GM10248 (cell line): ENCODE measurements at regions not wholly inside any gene's neighbourhood (a gene's known extent, or its start where the extent isn't known, plus 50 kb on each side); places are given as distances from the start of the nearest gene placed in this dataset.

Source experiments
- CTCF ChIA-PET: fragments of 300-600 bp; sonication (Branson Sonifier 250); formaldehyde crosslinking; extraction: SDS; loops from one replicate; lab custom pipeline; 2021; ENCODE audit warnings: antibody characterized with exemption; lab: Yijun Ruan, JAX
- POLR2A ChIA-PET: fragments of 350-650 bp; sonication (Branson Sonifier 250); formaldehyde crosslinking; extraction: SDS; loops from one replicate; lab custom pipeline; 2020; ENCODE audit warnings: antibody characterized with exemption; lab: Yijun Ruan, JAX
- DNase-seq: peaks from one replicate; pipeline ENCODE4 v3.0.0; 2012; ENCODE audit errors: extremely low spot score
- TF ChIP-seq, protein P1 (sequence below): IDR thresholded peaks from 2 replicates; pipeline ENCODE4 v1.5.1; 2012; ENCODE audit warnings: mild to moderate bottlenecking, low read depth; ENCODE audit errors: extremely low read depth, missing control alignments, control extremely low read depth

DNA sequence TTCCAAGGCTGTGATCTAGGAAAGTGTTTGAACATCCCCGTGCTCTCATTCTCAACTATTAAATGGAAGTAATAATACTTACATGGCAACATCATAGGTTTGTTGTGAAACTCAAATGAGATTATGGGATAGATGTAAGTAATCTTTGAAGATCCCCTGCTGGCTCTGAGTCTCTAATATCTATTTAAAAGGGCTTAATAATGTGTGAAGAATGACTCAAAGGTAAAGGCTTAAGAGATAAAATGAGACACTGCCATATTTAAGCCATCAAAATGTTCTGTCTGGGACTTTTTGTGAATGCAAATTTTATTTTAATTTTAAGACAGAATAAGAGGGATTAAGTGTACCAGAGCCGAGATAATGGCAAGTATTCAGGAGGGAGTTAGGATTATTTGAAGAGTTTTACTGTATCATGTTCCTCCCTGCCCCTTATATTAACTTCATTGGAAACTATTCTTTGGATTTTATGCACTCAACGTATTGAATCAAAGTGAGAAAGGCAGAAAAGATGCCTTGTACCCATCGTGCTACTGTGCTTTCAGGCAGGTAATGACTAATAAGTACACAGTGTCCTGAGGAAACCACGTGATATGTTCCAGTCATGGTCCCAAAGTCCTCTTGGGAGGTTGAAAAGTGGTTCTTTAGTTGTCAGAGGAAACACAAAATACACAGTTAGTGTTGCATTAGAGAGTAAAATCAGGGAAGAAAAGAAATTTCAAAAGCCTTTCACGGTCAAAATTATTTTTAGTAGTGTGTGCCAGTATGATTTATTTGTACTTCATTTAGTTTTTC lies 192.4 kb downstream of the RBM46 start:
- ChIA-PET POLR2A (no interaction called here), CTCF (no interaction called here)
- TF ChIP-seq, protein P1, sequence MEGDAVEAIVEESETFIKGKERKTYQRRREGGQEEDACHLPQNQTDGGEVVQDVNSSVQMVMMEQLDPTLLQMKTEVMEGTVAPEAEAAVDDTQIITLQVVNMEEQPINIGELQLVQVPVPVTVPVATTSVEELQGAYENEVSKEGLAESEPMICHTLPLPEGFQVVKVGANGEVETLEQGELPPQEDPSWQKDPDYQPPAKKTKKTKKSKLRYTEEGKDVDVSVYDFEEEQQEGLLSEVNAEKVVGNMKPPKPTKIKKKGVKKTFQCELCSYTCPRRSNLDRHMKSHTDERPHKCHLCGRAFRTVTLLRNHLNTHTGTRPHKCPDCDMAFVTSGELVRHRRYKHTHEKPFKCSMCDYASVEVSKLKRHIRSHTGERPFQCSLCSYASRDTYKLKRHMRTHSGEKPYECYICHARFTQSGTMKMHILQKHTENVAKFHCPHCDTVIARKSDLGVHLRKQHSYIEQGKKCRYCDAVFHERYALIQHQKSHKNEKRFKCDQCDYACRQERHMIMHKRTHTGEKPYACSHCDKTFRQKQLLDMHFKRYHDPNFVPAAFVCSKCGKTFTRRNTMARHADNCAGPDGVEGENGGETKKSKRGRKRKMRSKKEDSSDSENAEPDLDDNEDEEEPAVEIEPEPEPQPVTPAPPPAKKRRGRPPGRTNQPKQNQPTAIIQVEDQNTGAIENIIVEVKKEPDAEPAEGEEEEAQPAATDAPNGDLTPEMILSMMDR: no peak
- DNase-seq: no peak

DNA sequence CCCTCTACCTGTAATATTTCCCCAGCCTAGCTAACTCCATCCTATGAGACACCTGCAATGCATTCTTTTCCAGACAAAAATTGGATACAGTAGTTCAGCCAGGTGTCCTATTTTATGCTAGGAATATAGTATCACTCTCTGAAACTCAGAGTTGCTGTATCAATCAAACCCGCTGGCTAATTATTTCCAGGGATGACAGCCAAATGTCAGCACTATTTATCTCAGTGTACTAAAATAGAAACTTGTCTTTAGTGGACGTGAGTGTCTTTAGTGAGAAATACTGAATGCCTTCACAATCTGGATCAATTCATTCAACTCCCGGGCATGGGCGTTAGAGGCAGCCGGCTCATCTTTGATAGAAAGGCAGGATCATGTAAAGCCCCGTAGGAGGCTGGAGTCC lies 196.2 kb downstream of the RBM46 start:
- DNase-seq: no peak
- ChIA-PET POLR2A (no interaction called here), CTCF (interaction anchor here (1.2 to 1.7 kb wide), 2 partner anchors 10 kb away, joined by 4 read pairs; no protein-coding TSS in a partner anchor)
- TF ChIP-seq, protein P1: no peak

DNA sequence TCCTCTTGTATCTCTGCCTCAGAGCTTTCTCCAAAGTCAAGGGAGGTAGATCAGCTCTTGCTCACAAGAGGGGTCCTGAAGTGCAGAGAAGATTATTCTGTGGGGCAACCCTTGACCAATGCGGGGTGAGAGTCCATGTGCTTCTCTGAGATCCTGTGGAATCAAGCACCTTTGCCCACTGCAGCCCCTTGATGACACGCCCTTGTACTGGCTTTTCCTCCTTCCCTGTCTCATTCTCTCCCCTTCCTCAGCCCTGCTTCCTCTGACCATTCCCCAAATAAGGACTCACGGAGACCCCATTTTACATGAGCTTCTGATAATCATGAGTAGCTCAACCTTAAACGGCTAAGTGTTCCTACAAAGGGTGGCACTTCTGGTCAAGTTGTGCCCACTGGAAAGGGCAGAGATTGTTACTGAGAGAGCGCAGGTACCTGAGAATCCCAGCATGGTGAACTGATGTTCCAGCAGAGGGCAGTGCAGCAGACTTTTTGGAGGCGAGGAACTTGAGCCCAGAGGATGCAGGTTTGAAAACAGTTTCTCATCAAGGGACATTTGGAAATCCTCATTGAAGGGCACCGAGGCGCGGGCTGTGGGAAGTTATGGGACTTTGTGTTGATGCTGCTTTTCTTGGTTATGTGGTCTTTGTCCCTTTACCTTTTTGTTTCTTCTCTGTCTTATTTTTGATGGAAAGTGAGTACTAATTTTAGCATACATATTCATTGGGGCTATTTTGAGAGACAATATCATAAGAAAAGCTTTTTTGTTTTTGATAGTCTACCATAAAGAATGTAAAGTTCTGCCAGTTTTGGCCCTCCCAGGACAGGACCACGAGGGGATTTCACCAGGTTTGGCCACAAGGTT lies 201.3 kb downstream of the RBM46 start:
- CTCF ChIA-PET: interaction anchor here (0.9 to 2.8 kb wide), 12 partner anchors 12 to 385 kb away, joined by 3 to 13 read pairs (median 4); no protein-coding TSS in a partner anchor

DNA sequence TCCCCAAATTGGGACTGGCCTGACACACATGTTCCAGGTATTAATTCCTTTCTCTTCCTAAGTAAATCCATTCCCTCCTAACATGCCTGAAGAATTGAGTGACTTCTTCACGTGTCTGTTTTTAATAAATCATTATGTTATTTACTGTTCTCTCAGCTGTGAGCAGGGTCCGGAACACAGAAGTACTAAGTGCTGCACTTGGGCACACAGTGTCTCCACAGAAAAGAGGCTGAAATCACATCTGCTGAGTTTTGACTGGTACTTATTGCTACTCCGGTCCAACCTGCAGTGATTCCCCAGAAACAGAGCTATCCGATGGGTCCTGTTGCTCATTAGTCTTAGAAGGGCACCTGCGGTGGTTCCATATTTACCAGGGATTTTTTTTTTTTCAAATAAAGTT lies 202.6 kb downstream of the RBM46 start:
- no peak for DNase-seq
- TF ChIP-seq, protein P1: no peak
- ChIA-PET CTCF (no interaction called here), POLR2A (no interaction called here)

More for the DNA sequence above, 201.3 kb downstream of the RBM46 start:
- DNase-seq: peak; percentile 40
- TF ChIP-seq, protein P1: peak; percentile 74
- POLR2A ChIA-PET: no interaction called here

DNA sequence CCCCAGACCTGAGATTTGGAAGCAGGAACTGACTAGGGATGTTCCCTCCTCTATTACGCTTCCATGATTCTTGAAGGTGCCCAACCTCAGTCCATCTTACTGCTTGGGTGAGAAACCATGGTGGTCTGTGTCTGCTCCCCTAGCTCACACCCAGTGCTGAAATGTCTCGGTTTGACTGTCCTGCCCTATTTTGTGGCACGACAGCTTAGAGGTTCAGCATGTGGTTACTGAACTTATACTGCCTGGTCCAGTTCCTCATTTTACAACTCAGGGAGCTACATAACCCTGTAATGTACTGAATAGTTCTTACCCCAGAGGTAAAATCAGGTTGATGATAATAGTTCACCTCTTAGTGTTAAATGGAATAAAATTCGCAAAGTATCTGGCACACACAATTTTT lies 203.1 kb downstream of the RBM46 start:
- ChIA-PET POLR2A (no interaction called here), CTCF (no interaction called here)
- peak; percentile 12 for DNase-seq
- TF ChIP-seq, protein P1: no peak

DNA sequence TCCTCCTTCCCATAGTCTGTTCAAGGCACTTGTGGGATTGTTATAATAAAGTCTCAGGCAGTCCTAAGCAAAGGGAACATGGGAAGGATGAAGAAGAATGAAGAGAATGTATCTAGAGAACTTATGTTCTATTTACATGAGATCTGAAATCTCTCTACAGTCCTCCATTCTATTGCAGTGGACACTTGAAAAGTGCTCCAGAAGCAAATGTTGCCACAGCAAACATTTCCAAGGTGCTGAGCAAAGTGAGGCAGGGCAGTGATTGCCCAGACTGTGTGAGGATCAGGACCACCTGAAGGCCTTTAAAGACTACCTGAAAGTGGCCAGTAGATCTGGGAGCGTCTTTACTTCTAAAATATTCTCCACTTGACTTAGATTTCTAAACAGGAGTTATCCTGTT lies 203.5 kb downstream of the RBM46 start:
- ChIA-PET CTCF (no interaction called here), POLR2A (no interaction called here)
- TF ChIP-seq, protein P1: no peak
- no peak for DNase-seq
